ENCODE measurements at regions not wholly inside any gene's neighbourhood (a gene's known extent, or its start where the extent isn't known, plus 50 kb on each side); places are given as distances from the start of the nearest gene placed in this dataset.

GRCh38 chrX:34350561-34351335 lies 218.6 kb upstream of the FAM47A start:
- Histone ChIP-seq H3K9ac (ENCODE audit: low read length) (no peak overlapping the region), H4K20me1 (ENCODE audit: insufficient read depth) (no peaks in the 10 kb centered on the region), H3K27me3 (ENCODE audit: insufficient read depth, low read length) (no peaks in the 10 kb centered on the region), H3K79me2 (ENCODE audit: insufficient read depth, low read length) (no peaks in the 10 kb centered on the region), H2AFZ (ENCODE audit: low read depth, low read length, poor library complexity, severe bottlenecking) (no peak overlapping the region), H3K9me3 (ENCODE audit: control insufficient read depth in 1 of 2, insufficient read depth in 1 of 2, low read depth in 1 of 2, low read length in 2 of 2) (no peaks in the 10 kb centered on the region), H3K4me2 (ENCODE audit: low read length) (no peak overlapping the region), H3K36me3 (ENCODE audit: control insufficient read depth in 1 of 2, insufficient read depth in 2 of 2, low read length in 2 of 2) (no peaks in the 10 kb centered on the region), H3K27ac (ENCODE audit: low read depth, low read length) (no peak overlapping the region), H3K9me2 (ENCODE audit: insufficient read depth) (no peaks in the 10 kb centered on the region), H3K4me3 (replicated peaks in 1 of 2; ENCODE audit: low read depth in 1 of 2, low read length in 2 of 2) (no peak overlapping the region), H3K4me1 (ENCODE audit: control insufficient read depth in 1 of 2, insufficient read depth in 2 of 2, low read length in 2 of 2) (no peaks in the 10 kb centered on the region)
- ChIA-PET RAD21 (ENCODE audit: low non-redundant PET in 1 of 2, low total read pairs in 2 of 2, uncharacterized antibody in 2 of 2, unreplicated experiment in 2 of 2) (no interaction called here), POLR2A (no interaction called here), CTCF (no interaction called here)
- intact Hi-C loops (cut with micrococcal nuclease) = no loop called here
- no peak for DNase-seq (ENCODE audit: low read depth, low spot score)
- no TSS peak for BruUV-seq (replicated peaks)
- no peak for ATAC-seq
- TF ChIP-seq ELF1 (IDR thresholded peaks at IDR 0.05; ENCODE audit: borderline replicate concordance, low read depth) = no peak
- TF ChIP-seq CEBPB (IDR thresholded peaks at IDR 0.05; ENCODE audit: low read depth) = no peak
- TF ChIP-seq, protein P1, sequence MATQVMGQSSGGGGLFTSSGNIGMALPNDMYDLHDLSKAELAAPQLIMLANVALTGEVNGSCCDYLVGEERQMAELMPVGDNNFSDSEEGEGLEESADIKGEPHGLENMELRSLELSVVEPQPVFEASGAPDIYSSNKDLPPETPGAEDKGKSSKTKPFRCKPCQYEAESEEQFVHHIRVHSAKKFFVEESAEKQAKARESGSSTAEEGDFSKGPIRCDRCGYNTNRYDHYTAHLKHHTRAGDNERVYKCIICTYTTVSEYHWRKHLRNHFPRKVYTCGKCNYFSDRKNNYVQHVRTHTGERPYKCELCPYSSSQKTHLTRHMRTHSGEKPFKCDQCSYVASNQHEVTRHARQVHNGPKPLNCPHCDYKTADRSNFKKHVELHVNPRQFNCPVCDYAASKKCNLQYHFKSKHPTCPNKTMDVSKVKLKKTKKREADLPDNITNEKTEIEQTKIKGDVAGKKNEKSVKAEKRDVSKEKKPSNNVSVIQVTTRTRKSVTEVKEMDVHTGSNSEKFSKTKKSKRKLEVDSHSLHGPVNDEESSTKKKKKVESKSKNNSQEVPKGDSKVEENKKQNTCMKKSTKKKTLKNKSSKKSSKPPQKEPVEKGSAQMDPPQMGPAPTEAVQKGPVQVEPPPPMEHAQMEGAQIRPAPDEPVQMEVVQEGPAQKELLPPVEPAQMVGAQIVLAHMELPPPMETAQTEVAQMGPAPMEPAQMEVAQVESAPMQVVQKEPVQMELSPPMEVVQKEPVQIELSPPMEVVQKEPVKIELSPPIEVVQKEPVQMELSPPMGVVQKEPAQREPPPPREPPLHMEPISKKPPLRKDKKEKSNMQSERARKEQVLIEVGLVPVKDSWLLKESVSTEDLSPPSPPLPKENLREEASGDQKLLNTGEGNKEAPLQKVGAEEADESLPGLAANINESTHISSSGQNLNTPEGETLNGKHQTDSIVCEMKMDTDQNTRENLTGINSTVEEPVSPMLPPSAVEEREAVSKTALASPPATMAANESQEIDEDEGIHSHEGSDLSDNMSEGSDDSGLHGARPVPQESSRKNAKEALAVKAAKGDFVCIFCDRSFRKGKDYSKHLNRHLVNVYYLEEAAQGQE (IDR thresholded peaks at IDR 0.05; ENCODE audit: low read depth) = no peak
- TF ChIP-seq POLR2AphosphoS5 (IDR thresholded peaks at IDR 0.05; ENCODE audit: low read depth, low read length) = no peak
- TF ChIP-seq, protein P2, sequence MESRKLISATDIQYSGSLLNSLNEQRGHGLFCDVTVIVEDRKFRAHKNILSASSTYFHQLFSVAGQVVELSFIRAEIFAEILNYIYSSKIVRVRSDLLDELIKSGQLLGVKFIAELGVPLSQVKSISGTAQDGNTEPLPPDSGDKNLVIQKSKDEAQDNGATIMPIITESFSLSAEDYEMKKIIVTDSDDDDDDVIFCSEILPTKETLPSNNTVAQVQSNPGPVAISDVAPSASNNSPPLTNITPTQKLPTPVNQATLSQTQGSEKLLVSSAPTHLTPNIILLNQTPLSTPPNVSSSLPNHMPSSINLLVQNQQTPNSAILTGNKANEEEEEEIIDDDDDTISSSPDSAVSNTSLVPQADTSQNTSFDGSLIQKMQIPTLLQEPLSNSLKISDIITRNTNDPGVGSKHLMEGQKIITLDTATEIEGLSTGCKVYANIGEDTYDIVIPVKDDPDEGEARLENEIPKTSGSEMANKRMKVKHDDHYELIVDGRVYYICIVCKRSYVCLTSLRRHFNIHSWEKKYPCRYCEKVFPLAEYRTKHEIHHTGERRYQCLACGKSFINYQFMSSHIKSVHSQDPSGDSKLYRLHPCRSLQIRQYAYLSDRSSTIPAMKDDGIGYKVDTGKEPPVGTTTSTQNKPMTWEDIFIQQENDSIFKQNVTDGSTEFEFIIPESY (IDR thresholded peaks at IDR 0.05; ENCODE audit: extremely low read depth, insufficient replicate concordance, low read length) = no peak
- no peak for TF ChIP-seq EZH2 (IDR thresholded peaks at IDR 0.05)
- TF ChIP-seq, protein P3, sequence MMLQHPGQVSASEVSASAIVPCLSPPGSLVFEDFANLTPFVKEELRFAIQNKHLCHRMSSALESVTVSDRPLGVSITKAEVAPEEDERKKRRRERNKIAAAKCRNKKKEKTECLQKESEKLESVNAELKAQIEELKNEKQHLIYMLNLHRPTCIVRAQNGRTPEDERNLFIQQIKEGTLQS (IDR thresholded peaks at IDR 0.05) = no peak
- no peak for TF ChIP-seq SIN3A (IDR thresholded peaks at IDR 0.05; ENCODE audit: low read depth)
- TF ChIP-seq FOSL1 (IDR thresholded peaks at IDR 0.05; ENCODE audit: low read depth) = no peak
- no peak for TF ChIP-seq ZNF274 (IDR thresholded peaks at IDR 0.05; ENCODE audit: low read depth, low read length)
- TF ChIP-seq TCF7L2 (IDR thresholded peaks at IDR 0.05; ENCODE audit: borderline replicate concordance, extremely low read depth, insufficient read depth, insufficient read length) = no peak
- TF ChIP-seq YY1 (IDR thresholded peaks at IDR 0.05; ENCODE audit: extremely low read depth, insufficient replicate concordance, low read depth, low read length) = no peak
- TF ChIP-seq SRF (IDR thresholded peaks at IDR 0.05; ENCODE audit: low read depth) = no peak
- no peak for TF ChIP-seq POLR2A (IDR thresholded peaks at IDR 0.05; ENCODE audit: borderline replicate concordance, extremely low read depth, insufficient read depth, insufficient read length)
- TF ChIP-seq CTCF (IDR thresholded peaks at IDR 0.05 in 2 of 3, conservative IDR thresholded peaks at IDR 0.05 in 1 of 3; ENCODE audit: borderline replicate concordance in 1 of 3, insufficient read depth in 1 of 3, low read depth in 2 of 3, low read length in 2 of 3) = no peak
- TF ChIP-seq MAX (IDR thresholded peaks at IDR 0.05) = no peak
- no peak for TF ChIP-seq JUND (IDR thresholded peaks at IDR 0.05)
- no peak for TF ChIP-seq EGR1 (IDR thresholded peaks at IDR 0.05; ENCODE audit: low read depth)
- TF ChIP-seq EZH2phosphoT487 (IDR thresholded peaks at IDR 0.05; ENCODE audit: borderline replicate concordance) = no peak

Data from HCT116 (cell line).